ENCODE measurements at regions not wholly inside any gene's neighbourhood (a gene's known extent, or its start where the extent isn't known, plus 50 kb on each side); places are given as distances from the start of the nearest gene placed in this dataset.
"Not testable (repeated sequence)": the region's sequence is repeated elsewhere in the genome, so short reads cannot be mapped to it uniquely, and the experiment has no call there.

- no peaks in the 10 kb centered on the region for H3K27me3 ChIP-seq
- DNase-seq, result no peak
- no peaks in the 10 kb centered on the region for H3K36me3 ChIP-seq
- TF ChIP-seq POLR2A (IDR thresholded peaks at IDR 0.05), result no peak
- TF ChIP-seq POLR2AphosphoS5 (IDR thresholded peaks at IDR 0.05), result no peak
- TF ChIP-seq EP300 (IDR thresholded peaks at IDR 0.05), result no peak
- TF ChIP-seq CTCF (IDR thresholded peaks at IDR 0.05), result no peak
- 67 to 100% methylated on average over 1 of the region's 1 CpG for WGBS, 2 donors
- no peak for ATAC-seq (ENCODE audit: low FRiP score in 2 of 2)
- no peak overlapping the region for H3K27ac ChIP-seq
- H3K4me3 ChIP-seq, result no peak overlapping the region
- H3K9me3 ChIP-seq, result no peaks in the 10 kb centered on the region
- no peaks in the 10 kb centered on the region for H3K4me1 ChIP-seq
Observed at GRCh38 chrX:121733514-121733913, 686.1 kb downstream of the GLUD2 start.

- ATAC-seq (ENCODE audit: low FRiP score in 2 of 2) (no peak), DNase-seq (no peak)
- Histone ChIP-seq H3K27ac (no peak overlapping the region), H3K4me3 (no peak overlapping the region), H3K4me1 (no peaks in the 10 kb centered on the region), H3K27me3 (no peaks in the 10 kb centered on the region), H3K36me3 (no peaks in the 10 kb centered on the region), H3K9me3 (no peaks in the 10 kb centered on the region)
- TF ChIP-seq POLR2AphosphoS5 (IDR thresholded peaks at IDR 0.05) (no peak), CTCF (IDR thresholded peaks at IDR 0.05) (no peak), EP300 (IDR thresholded peaks at IDR 0.05) (no peak), POLR2A (IDR thresholded peaks at IDR 0.05) (no peak)
- WGBS, 2 donors, result 77 to 85% methylated on average over 2 of the region's 2 CpGs
Observed at GRCh38 chrX:121746105-121746504, 698.7 kb downstream of the GLUD2 start.

- H3K4me1 ChIP-seq; H3K36me3 ChIP-seq; H3K4me3 ChIP-seq; DNase-seq; ATAC-seq (ENCODE audit: low FRiP score in 2 of 2); H3K27me3 ChIP-seq; H3K9me3 ChIP-seq; H3K27ac ChIP-seq: not testable (repeated sequence)
- 77 to 100% methylated on average over 1 of the region's 1 CpG for WGBS, 2 donors
Observed at GRCh38 chrX:121753602-121754001, 706.2 kb downstream of the GLUD2 start.

- H3K36me3 ChIP-seq, result no peaks in the 10 kb centered on the region
- no peaks in the 10 kb centered on the region for H3K4me1 ChIP-seq
- H3K27me3 ChIP-seq, result no peaks in the 10 kb centered on the region
- H3K27ac ChIP-seq, result no peak overlapping the region
- no peak for DNase-seq
- WGBS, 2 donors, result 49 to 67% methylated on average over 2 of the region's 2 CpGs
- no peak for ATAC-seq (ENCODE audit: low FRiP score in 2 of 2)
- TF ChIP-seq POLR2A (IDR thresholded peaks at IDR 0.05) (no peak), POLR2AphosphoS5 (IDR thresholded peaks at IDR 0.05) (no peak), CTCF (IDR thresholded peaks at IDR 0.05) (no peak), EP300 (IDR thresholded peaks at IDR 0.05) (no peak)
- H3K9me3 ChIP-seq, result no peaks in the 10 kb centered on the region
- H3K4me3 ChIP-seq, result no peak overlapping the region
Observed at GRCh38 chrX:121754301-121754700, 706.9 kb downstream of the GLUD2 start.

GRCh38 chrX:121755541-121755940 is 708.1 kb downstream of the GLUD2 start:
- TF ChIP-seq CTCF (IDR thresholded peaks at IDR 0.05), result no peak
- no peak for TF ChIP-seq EP300 (IDR thresholded peaks at IDR 0.05)
- no peak for TF ChIP-seq POLR2A (IDR thresholded peaks at IDR 0.05)
- TF ChIP-seq POLR2AphosphoS5 (IDR thresholded peaks at IDR 0.05), result no peak
- Histone ChIP-seq H3K27me3 (no peaks in the 10 kb centered on the region), H3K36me3 (no peaks in the 10 kb centered on the region), H3K4me1 (no peaks in the 10 kb centered on the region), H3K27ac (no peak overlapping the region), H3K9me3 (no peaks in the 10 kb centered on the region), H3K4me3 (no peak overlapping the region)
- ATAC-seq (ENCODE audit: low FRiP score in 2 of 2), result no peak
- 46 to 68% methylated on average over 3 of the region's 3 CpGs for WGBS, 2 donors
- DNase-seq, result no peak
